ENCODE measurements at regions not wholly inside any gene's neighbourhood (a gene's known extent, or its start where the extent isn't known, plus 50 kb on each side); places are given as distances from the start of the nearest gene placed in this dataset.

DNA sequence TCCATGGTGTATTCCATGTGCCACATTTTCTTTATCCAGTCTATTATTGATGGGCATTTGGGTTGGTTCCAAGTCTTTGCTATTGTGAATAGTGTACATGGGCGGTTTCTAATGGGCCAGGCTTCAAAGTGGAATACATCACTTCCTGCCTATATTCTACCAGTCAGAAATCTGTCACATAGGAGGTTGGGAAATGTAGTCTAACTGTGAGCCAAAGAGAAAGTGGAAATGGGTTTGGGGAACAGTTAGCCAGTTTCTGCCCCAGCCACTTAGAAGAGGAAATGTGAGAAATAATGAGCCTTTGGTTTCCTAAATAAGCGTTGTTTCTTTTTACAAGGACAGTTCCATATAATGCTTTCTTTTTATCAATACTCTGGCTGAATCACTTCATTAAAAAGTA is 85.1 kb upstream of the AP1S2 start:
- H3F3A ChIP-seq (ENCODE audit: insufficient read depth, low read length), result no peaks in the 10 kb centered on the region
- H4K20me1 ChIP-seq (ENCODE audit: insufficient read depth, low read length), result no peaks in the 10 kb centered on the region
- no peak overlapping the region for H3K4me3 ChIP-seq (ENCODE audit: low read depth, low read length, poor library complexity, severe bottlenecking)

DNA sequence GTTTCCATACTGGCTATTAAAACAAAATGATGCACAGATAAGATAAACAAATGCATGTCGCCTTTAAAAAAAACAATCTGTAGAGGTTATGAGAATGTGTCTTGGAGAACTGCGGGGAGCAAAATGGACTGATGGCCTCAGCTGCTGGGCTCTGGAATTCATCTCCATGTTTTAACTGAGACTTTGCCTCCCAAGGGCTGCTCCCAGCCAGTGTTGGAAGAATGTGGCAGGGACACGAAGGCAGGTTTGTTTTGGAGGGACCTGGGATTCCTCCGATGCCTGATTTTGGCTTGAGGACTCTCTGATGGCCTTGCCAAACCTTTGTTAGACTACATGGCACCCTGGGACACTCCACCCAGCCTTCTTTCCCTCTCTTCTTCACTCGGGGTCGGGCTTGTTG is 83.5 kb upstream of the AP1S2 start:
- H3K4me2 ChIP-seq (ENCODE audit: low read length), result no peak overlapping the region
- H3K9me3 ChIP-seq (ENCODE audit: low read length), result no peaks in the 10 kb centered on the region
- H4K20me1 ChIP-seq (ENCODE audit: insufficient read depth, low read length), result no peaks in the 10 kb centered on the region
- no peaks in the 10 kb centered on the region for H3F3A ChIP-seq (ENCODE audit: insufficient read depth, low read length)
- H3K9me2 ChIP-seq (ENCODE audit: low read depth, low read length), result no peaks in the 10 kb centered on the region
- H3K4me1 ChIP-seq (ENCODE audit: insufficient read depth, low read length, severe bottlenecking), result no peaks in the 10 kb centered on the region
- H3K9ac ChIP-seq (ENCODE audit: low read length), result no peak overlapping the region
- H3K79me2 ChIP-seq (ENCODE audit: insufficient read depth, low read length), result no peaks in the 10 kb centered on the region
- H3K27me3 ChIP-seq (ENCODE audit: insufficient read depth, low read length), result no peaks in the 10 kb centered on the region
- no peak overlapping the region for H3K27ac ChIP-seq (ENCODE audit: low read depth, low read length, poor library complexity, severe bottlenecking)
- no peak overlapping the region for H2AFZ ChIP-seq (ENCODE audit: low read length)
- H3K4me3 ChIP-seq (ENCODE audit: low read depth, low read length, poor library complexity, severe bottlenecking), result no peak overlapping the region
- TF ChIP-seq, protein P1, sequence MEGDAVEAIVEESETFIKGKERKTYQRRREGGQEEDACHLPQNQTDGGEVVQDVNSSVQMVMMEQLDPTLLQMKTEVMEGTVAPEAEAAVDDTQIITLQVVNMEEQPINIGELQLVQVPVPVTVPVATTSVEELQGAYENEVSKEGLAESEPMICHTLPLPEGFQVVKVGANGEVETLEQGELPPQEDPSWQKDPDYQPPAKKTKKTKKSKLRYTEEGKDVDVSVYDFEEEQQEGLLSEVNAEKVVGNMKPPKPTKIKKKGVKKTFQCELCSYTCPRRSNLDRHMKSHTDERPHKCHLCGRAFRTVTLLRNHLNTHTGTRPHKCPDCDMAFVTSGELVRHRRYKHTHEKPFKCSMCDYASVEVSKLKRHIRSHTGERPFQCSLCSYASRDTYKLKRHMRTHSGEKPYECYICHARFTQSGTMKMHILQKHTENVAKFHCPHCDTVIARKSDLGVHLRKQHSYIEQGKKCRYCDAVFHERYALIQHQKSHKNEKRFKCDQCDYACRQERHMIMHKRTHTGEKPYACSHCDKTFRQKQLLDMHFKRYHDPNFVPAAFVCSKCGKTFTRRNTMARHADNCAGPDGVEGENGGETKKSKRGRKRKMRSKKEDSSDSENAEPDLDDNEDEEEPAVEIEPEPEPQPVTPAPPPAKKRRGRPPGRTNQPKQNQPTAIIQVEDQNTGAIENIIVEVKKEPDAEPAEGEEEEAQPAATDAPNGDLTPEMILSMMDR (IDR thresholded peaks at IDR 0.05; ENCODE audit: low read length), result no peak
- no peak for TF ChIP-seq EZH2 (IDR thresholded peaks at IDR 0.05; ENCODE audit: borderline replicate concordance, low read length)
- H3K36me3 ChIP-seq (ENCODE audit: insufficient read depth, low read length), result no peaks in the 10 kb centered on the region

More for the DNA sequence above, 85.1 kb upstream of the AP1S2 start:
- H3K36me3 ChIP-seq (ENCODE audit: insufficient read depth, low read length), result no peaks in the 10 kb centered on the region
- no peak overlapping the region for H3K4me2 ChIP-seq (ENCODE audit: low read length)
- no peaks in the 10 kb centered on the region for H3K79me2 ChIP-seq (ENCODE audit: insufficient read depth, low read length)
- H3K9me3 ChIP-seq (ENCODE audit: low read length), result no peaks in the 10 kb centered on the region
- no peak for TF ChIP-seq EZH2 (IDR thresholded peaks at IDR 0.05; ENCODE audit: borderline replicate concordance, low read length)
- TF ChIP-seq, protein P1 (IDR thresholded peaks at IDR 0.05; ENCODE audit: low read length), result no peak
- no peak overlapping the region for H3K9ac ChIP-seq (ENCODE audit: low read length)
- no peaks in the 10 kb centered on the region for H3K27me3 ChIP-seq (ENCODE audit: insufficient read depth, low read length)
- no peak overlapping the region for H2AFZ ChIP-seq (ENCODE audit: low read length)
- no peaks in the 10 kb centered on the region for H3K4me1 ChIP-seq (ENCODE audit: insufficient read depth, low read length, severe bottlenecking)
- no peaks in the 10 kb centered on the region for H3K9me2 ChIP-seq (ENCODE audit: low read depth, low read length)
- no peak overlapping the region for H3K27ac ChIP-seq (ENCODE audit: low read depth, low read length, poor library complexity, severe bottlenecking)

DNA sequence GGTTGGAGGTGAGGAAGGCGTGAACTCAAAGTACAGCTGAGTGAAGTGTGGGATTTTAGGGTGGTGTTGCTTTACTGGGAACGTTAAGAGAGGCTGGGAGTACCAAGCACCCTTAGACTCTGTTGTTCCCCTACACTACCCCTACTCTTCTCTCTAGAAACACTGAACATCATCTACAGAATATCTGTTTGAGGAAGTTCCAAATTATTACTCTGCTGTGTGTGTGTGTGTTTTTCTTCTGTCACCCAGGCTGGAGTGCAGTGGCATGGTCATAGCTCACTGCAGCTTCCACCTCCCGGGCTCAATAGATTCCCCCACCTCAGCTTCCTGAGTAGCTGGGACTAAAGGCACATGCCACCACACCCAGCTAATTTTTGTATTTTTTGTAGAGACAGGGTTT is 76.7 kb upstream of the AP1S2 start:
- TF ChIP-seq EZH2 (IDR thresholded peaks at IDR 0.05; ENCODE audit: borderline replicate concordance, low read length), result no peak
- TF ChIP-seq, protein P1 (IDR thresholded peaks at IDR 0.05; ENCODE audit: low read length), result no peak
- Histone ChIP-seq H3K4me2 (ENCODE audit: low read length) (no peak overlapping the region), H3K79me2 (ENCODE audit: insufficient read depth, low read length) (no peaks in the 10 kb centered on the region), H3K27ac (ENCODE audit: low read depth, low read length, poor library complexity, severe bottlenecking) (no peak overlapping the region), H3F3A (ENCODE audit: insufficient read depth, low read length) (no peaks in the 10 kb centered on the region), H3K4me1 (ENCODE audit: insufficient read depth, low read length, severe bottlenecking) (no peaks in the 10 kb centered on the region), H3K36me3 (ENCODE audit: insufficient read depth, low read length) (no peaks in the 10 kb centered on the region), H2AFZ (ENCODE audit: low read length) (no peak overlapping the region), H4K20me1 (ENCODE audit: insufficient read depth, low read length) (no peaks in the 10 kb centered on the region), H3K4me3 (ENCODE audit: low read depth, low read length, poor library complexity, severe bottlenecking) (no peak overlapping the region), H3K9ac (ENCODE audit: low read length) (no peak overlapping the region), H3K9me3 (ENCODE audit: low read length) (no peaks in the 10 kb centered on the region), H3K27me3 (ENCODE audit: insufficient read depth, low read length) (no peaks in the 10 kb centered on the region), H3K9me2 (ENCODE audit: low read depth, low read length) (no peaks in the 10 kb centered on the region)
